NCI-H2171 treated with DMSO at 0.1 percent for 48 hours (cell line): ENCODE measurements at regions not wholly inside any gene's neighbourhood (a gene's known extent, or its start where the extent isn't known, plus 50 kb on each side); places are given as distances from the start of the nearest gene placed in this dataset.
"Not testable (repeated sequence)": the region's sequence is repeated elsewhere in the genome, so short reads cannot be mapped to it uniquely, and the experiment has no call there.

ENCODE experiments used
- DNase-seq: peaks from one replicate; lab custom pipeline; 2025; lab: John Stamatoyannopoulos, UW

- DNase-seq, result not testable (repeated sequence)
Measured at GRCh38 chr16:22656573-22656972, 145.9 kb downstream of the NPIPB5 start.

- peak; percentile 61 for DNase-seq
Measured at GRCh38 chr16:22659933-22660332, 149.2 kb downstream of the NPIPB5 start.

GRCh38 chr16:22660441-22661160 lies 149.9 kb downstream of the NPIPB5 start:
- DNase-seq, result peak; percentile 44

GRCh38 chr16:22661161-22661647 lies 150.5 kb downstream of the NPIPB5 start:
- DNase-seq, result no peak

- not testable (repeated sequence) for DNase-seq
Measured at GRCh38 chr16:22662958-22663357, 151.0 kb upstream of the HS3ST2 start.

GRCh38 chr16:22663389-22664064 lies 150.4 kb upstream of the HS3ST2 start:
- no peak for DNase-seq

- DNase-seq, result no peak
Measured at GRCh38 chr16:22664132-22664531, 149.8 kb upstream of the HS3ST2 start.

GRCh38 chr16:22664561-22664997 lies 149.4 kb upstream of the HS3ST2 start:
- no peak for DNase-seq

- no peak for DNase-seq
Measured at GRCh38 chr16:22665048-22665797, 148.7 kb upstream of the HS3ST2 start.

- DNase-seq, result no peak
Measured at GRCh38 chr16:22665803-22666202, 148.2 kb upstream of the HS3ST2 start.

- no peak for DNase-seq
Measured at GRCh38 chr16:22668318-22668717, 145.6 kb upstream of the HS3ST2 start.

GRCh38 chr16:22670044-22670536 lies 143.9 kb upstream of the HS3ST2 start:
- DNase-seq, result no peak

GRCh38 chr16:22670551-22671041 lies 143.4 kb upstream of the HS3ST2 start:
- peak; percentile 16 for DNase-seq

GRCh38 chr16:22671301-22672076 lies 142.5 kb upstream of the HS3ST2 start:
- DNase-seq, result no peak

- DNase-seq, result no peak
Measured at GRCh38 chr16:22672830-22673210, 141.1 kb upstream of the HS3ST2 start.

GRCh38 chr16:22673421-22673831 lies 140.5 kb upstream of the HS3ST2 start:
- DNase-seq, result no peak

GRCh38 chr16:22674832-22675191 lies 139.2 kb upstream of the HS3ST2 start:
- no peak for DNase-seq

GRCh38 chr16:22675745-22676540 lies 138.0 kb upstream of the HS3ST2 start:
- no peak for DNase-seq

GRCh38 chr16:22677024-22677830 lies 136.7 kb upstream of the HS3ST2 start:
- DNase-seq, result no peak

GRCh38 chr16:22678311-22678710 lies 135.7 kb upstream of the HS3ST2 start:
- DNase-seq, result no peak
